Right lobe of liver (tissue), 4 donors: ENCODE measurements at regions not wholly inside any gene's neighbourhood (a gene's known extent, or its start where the extent isn't known, plus 50 kb on each side); places are given as distances from the start of the nearest gene placed in this dataset.

ENCODE experiments used
- POLR2A ChIP-seq: fragments of 450-650 bp; IDR thresholded peaks from one replicate; pipeline ENCODE4 v1.6.1; 2017; ENCODE audit warnings: antibody characterized with exemption, mild to moderate bottlenecking
- TF ChIP-seq, protein P1 (sequence below), 4 donors: fragments of 200-600 bp in 3 of 4; fragments of 450-650 bp in 1 of 4; IDR thresholded peaks; one replicate each; pipeline versions ENCODE4 v1.5.1 to v1.8.0; 2016 to 2022; ENCODE audit warnings: antibody characterized with exemption in 4 of 4, mild to moderate bottlenecking in 2 of 4
- donor health status: DM: no; HTN: no; CAD: no.
- donor health status: DM: no; HTN: no; CAD: no.
- donor health status: DM: no; HTN: yes; CAD: no.

- TF ChIP-seq, protein P1, sequence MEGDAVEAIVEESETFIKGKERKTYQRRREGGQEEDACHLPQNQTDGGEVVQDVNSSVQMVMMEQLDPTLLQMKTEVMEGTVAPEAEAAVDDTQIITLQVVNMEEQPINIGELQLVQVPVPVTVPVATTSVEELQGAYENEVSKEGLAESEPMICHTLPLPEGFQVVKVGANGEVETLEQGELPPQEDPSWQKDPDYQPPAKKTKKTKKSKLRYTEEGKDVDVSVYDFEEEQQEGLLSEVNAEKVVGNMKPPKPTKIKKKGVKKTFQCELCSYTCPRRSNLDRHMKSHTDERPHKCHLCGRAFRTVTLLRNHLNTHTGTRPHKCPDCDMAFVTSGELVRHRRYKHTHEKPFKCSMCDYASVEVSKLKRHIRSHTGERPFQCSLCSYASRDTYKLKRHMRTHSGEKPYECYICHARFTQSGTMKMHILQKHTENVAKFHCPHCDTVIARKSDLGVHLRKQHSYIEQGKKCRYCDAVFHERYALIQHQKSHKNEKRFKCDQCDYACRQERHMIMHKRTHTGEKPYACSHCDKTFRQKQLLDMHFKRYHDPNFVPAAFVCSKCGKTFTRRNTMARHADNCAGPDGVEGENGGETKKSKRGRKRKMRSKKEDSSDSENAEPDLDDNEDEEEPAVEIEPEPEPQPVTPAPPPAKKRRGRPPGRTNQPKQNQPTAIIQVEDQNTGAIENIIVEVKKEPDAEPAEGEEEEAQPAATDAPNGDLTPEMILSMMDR (IDR thresholded peaks at IDR 0.05), result no peak
- no peak for TF ChIP-seq POLR2A
These were observed 706.4 kb downstream of the SEMA5A start for GRCh38 chr5:8839361-8840055.
